GM18951 (cell line): ENCODE measurements at regions not wholly inside any gene's neighbourhood (a gene's known extent, or its start where the extent isn't known, plus 50 kb on each side); places are given as distances from the start of the nearest gene placed in this dataset.

Source experiments
- POLR2A ChIP-seq: IDR thresholded peaks from 4 replicates; pipeline ENCODE4 v1.6.1; 2011; ENCODE audit warnings: mild to moderate bottlenecking; ENCODE audit not compliant: insufficient read length, insufficient read depth; ENCODE audit errors: extremely low read depth
- in situ Hi-C: fragments of 300-500 bp; cut with MboI; formaldehyde crosslinking; loops from one replicate; pipeline ENCODE4 v1.12.0; 2022; ENCODE audit warnings: low sequenced_read_pairs, mixed read lengths, inconsistent platforms; ENCODE audit not compliant: unreplicated experiment

DNA sequence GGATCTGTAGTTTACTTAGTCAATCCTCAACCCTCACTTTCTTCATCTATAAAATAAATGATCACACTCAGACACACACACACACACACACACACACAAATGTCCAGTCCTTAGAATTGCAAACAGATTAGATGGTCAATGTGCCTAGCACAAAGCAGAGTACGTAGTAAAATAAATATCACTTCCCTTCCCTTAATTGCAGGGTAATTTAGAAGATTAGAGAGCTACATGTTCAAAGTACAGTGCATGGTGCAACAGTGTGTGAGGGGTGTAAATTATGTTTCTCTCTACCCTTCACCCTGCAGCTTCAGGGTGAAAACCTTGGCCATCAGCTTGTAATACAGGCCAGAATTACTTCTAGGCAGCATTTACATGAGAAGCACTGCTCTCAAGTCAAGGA lies 187.0 kb upstream of the GHITM start:
- TF ChIP-seq POLR2A = no peak

DNA sequence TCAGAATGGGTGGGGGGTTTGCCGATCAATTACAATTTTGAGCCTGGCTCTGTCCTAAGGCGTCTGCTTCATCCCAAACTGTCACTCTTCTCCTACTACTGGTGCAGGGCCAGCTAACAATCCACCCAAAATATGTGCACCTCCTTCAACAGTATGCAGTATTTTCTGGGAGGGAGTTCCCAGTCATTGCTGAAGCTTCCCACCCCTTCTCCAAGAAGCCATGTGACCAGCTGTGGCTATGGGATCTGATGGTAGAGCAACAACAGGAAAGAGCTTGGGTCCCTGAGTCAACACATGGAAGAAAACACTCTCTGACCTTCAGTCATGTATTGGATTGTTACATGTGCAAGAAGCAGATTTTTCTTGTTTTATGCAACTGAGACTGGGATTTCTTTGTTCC lies 185.7 kb upstream of the GHITM start:
- in situ Hi-C loops = no loop called here

More for the DNA sequence above, 187.0 kb upstream of the GHITM start:
- in situ Hi-C loops = no loop called here

DNA sequence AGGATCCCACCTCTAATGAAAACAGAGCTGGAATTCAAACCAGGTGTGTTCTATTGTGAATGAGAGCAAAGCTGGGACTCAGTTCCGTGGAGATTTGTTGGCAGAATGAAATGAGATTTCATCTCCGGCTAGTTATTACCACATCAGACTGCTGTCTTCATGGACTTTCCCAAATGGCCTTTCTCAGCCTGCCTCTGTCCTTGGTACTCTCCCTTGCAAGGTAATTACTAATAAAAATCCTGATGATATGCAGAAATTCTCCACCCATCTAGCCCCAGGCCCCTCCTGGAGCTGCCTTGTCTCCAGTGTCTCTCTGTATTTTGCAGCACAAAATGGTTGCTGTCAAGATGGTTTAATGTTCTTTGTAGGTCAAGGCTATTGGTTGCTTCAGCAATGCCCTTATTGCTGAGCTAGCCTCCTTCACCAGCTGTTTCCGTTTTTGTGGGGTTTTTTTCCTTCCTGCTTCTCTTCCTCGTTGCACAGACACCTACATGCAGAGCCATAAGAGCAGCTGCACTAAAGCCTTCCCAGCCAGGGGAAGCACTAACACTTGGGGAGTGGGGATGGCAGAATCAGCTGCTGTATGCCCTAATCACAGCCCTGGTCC lies 185.0 kb upstream of the GHITM start:
- no peak for TF ChIP-seq POLR2A
- in situ Hi-C loops = no loop called here

More for the DNA sequence above, 185.7 kb upstream of the GHITM start:
- no peak for TF ChIP-seq POLR2A

DNA sequence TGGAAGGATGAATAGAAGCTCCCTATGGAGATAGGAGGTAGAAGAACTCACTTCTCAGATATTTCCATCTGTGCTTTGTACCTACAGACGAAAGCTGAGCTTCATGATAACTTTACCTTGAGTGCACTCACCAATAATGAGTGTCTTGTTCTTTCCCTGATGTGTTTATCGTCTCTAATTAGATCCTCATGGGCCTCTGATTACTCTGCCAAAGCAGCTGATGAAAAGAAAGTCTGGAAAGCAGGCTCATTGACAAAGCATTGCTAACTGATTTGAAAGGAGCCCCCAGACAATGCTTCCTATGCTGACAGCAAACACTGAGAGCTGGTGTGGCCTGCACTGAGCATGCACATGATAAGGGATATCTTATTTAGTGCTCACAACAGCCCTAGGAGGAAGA lies 183.9 kb upstream of the GHITM start:
- TF ChIP-seq POLR2A = no peak
- in situ Hi-C loops = no loop called here

DNA sequence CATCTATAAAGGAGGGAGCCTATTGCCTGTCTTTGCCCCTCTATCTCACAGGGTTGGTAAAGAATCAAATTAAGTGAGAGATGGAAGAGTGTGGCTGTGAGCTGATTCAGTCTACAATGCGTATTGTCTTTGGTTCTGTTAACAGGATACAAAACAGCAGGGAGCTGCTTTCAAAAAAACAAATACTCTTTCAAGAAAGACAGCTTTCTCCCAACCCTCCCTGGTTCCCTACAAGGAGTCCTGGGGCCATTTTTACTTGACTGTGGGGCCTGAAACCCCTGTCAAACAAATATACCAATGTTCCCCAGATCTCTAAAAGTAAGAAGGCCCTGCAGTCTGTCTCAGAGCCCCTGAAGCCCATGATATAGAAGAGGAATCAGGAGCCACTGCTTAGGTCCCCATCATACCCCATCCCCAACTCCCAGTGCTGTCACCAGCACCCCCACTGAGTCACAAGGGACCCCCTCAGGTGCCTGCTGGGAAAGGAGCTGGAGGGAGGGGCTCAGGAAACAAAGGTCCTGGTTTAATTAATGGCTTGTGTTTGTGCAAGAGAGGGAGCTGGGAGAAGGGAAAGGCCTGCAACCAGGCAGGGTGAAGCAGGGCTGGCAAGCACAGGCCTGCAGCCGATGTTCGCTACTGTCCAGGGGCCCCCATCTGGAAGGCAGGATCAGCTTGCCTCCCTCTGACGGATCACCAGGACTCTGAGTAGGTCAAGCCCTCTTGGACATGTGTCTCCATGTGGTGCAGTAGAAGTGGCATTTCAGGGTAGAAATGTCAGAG lies 182.0 kb upstream of the GHITM start:
- no peak for TF ChIP-seq POLR2A
- in situ Hi-C loops = no loop called here

DNA sequence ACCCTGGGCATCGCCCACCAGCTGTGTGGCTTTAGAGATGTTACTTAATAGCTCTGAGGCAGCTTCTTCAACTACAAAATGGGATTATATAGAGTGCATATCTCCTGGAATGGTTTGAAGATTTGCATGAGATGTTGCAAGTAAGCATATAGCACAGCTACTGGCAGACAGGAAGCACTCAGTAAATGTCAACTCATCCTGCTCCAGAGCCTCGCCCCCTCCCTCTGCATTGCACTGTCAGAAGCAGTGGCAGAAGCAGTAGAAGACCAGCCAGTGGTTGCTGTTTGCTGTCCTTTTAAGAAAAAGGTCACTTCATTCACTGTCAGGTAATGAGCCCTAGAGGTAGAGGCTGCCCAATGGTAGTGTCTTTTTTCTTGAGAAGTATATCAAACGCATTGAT lies 180.0 kb upstream of the GHITM start:
- TF ChIP-seq POLR2A = no peak
- in situ Hi-C loops = no loop called here

DNA sequence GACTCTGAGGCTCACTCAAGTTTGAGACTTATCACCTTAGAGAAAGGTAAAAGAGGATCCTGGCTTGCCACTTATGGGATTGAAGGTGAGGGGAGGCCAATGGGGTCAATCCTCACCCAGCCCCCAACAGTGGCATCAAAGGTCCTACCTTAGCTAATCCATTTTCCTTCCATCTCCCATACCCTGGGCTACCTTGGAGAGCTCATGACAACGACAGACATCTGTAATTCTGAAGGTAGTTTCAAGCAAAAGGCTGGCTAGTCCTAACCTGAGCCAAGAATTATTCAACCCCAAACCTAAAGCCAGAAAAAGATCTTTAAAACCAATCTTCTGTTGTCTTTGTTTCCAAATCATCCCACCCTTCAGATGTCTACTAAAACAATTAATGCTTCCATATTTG lies 179.2 kb upstream of the GHITM start:
- TF ChIP-seq POLR2A = no peak
- in situ Hi-C loops = no loop called here

DNA sequence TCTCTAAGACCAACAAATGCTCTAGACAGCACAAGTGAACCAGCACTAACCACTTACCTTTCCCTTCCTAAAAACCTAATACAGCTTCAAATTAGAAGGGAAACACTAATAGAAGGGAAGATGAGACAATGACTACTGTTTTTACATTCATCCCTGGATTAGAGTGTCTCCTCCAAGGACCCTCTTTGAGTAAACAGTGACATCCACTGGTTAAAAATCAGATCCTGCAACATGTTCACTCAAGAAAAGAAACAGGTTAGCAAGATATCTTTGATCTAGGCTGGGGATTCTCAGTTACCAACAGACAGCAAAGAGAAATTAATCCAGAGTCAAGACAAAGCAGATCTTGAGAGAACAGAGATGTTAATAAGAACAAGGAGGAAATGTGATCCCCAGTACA lies 177.7 kb upstream of the GHITM start:
- no peak for TF ChIP-seq POLR2A

DNA sequence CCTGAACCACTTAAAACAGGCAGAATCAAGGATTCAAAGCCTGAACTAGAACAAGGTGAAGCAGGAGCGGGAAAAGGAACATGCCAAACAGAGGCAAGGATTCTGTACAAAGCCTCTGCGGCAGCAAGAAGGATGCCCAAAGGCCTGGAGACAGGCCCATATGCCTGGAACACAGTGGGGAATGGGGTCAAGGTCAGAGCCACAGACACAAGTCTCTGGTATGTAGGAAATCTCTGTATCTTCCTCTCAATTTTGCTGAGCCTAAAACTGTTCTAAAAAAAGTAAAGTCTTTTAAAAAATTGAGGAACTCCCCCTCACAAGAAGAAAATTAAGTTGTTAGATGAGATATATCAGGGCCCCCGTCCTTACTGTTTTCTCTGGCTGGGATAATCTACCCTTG lies 175.9 kb upstream of the GHITM start:
- in situ Hi-C loops = no loop called here

More for the DNA sequence above, 177.7 kb upstream of the GHITM start:
- in situ Hi-C loops = no loop called here

DNA sequence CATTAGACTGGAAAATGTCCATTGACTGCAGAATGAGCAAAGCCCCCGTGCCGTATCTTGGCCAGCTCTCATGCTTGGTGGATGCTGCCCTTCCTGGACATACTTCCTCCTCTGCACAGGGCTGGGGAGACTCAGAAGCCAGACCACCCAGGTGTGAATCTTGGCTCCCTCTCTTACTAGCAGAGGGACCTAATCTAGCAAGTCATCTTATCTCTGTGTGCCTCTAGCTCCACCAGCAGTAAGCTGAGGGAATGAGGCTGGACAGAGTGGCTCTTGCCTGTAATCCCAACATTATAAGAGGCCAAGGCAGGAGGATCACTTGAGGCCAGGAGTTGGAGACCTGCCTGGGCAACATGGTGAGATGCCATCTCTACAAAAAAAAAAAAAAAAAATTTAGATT lies 173.8 kb upstream of the GHITM start:
- in situ Hi-C loops = no loop called here
- TF ChIP-seq POLR2A = no peak

More for the DNA sequence above, 175.9 kb upstream of the GHITM start:
- TF ChIP-seq POLR2A = no peak

DNA sequence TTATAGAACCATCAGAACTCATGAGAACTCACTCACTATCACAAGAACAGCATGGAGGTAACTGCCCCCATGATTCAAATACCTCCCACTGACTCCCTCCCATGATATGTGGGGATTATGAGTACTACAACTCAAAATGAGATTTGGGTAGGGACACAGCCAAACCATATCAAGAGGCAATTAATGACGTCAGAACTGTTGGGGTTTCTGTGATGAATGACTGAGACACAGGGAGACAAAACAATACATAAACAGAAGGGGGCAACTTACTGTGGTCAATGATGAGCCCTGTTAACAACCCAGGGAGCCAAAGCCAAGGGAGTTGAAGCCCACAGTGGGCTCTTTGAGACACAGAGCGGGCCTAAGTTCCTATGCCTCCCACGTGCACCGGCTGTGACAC lies 171.3 kb upstream of the GHITM start:
- in situ Hi-C loops = no loop called here
- TF ChIP-seq POLR2A = no peak

DNA sequence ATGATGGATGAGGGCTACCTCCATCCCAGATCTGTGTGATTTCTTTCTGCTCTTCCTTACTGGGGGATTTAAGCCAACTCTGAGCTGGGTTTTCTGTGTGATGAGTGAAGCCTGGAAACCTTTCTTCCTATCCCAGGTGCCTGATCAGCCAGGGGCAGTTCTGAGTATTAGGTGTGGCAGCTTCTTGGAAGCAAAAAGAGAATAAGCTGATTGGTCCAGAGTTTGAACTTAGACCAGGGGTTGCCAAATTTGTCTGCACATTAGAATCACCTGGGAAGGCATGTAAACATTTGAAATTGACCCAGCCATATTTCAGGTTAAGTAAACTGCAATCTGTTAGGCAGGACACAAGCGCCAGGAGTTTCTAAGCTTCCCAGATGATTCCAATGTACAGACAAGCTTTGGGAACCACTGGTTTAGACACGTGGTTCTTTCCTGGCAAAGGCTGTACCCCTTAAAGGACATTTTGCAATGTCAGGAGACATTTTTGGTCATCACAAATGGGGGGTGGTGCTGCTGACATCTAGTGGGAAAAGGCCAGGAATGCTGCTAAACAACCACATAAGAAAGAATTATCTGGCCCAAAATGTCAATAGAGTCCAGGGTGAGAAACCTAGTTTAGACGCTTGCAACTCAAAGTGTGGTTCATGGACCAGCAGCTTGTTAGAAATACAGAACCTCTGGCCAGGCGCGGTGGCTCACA lies 160.5 kb upstream of the GHITM start:
- in situ Hi-C loops = no loop called here

DNA sequence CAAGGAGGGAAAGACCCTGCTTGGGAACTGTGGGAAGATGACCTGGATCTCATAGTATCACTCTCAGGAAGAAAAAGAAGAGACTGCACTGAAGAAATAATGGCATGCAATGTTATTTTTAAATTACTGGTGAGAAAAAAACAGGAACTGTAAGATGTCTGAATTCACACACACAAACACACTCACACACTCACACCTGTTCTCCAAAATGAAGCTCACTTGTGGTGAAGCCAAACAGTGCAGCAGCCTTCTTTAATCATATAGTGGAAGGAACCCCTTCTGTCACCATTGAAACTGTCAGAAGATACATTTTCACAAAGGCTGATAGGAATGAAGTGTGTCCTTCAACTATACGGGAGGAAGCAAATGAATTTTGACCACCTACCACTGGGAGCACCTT lies 156.5 kb upstream of the GHITM start:
- TF ChIP-seq POLR2A = no peak
- in situ Hi-C loops = no loop called here

More for the DNA sequence above, 160.5 kb upstream of the GHITM start:
- no peak for TF ChIP-seq POLR2A
